Mucosa of descending colon (tissue), 3 donors: ENCODE measurements at regions not wholly inside any gene's neighbourhood (a gene's known extent, or its start where the extent isn't known, plus 50 kb on each side); places are given as distances from the start of the nearest gene placed in this dataset.

ENCODE experiments used
- ATAC-seq: fragments of 200-7000 bp; cut with Tn5 transposase; one replicate; pipeline ENCODE4 v1.9.1; 2020; ENCODE audit warnings: mild to moderate bottlenecking, moderate library complexity
- DNase-seq, 3 donors: peaks; one replicate each; pipeline ENCODE4 v3.0.0-alpha.2; 2020
- H3K36me3 ChIP-seq: fragments of 200-600 bp; one replicate; pipeline ENCODE4 v1.8.0; 2021; ENCODE audit warnings: low read depth, mild to moderate bottlenecking
- H3K4me1 ChIP-seq: fragments of 200-600 bp; one replicate; pipeline ENCODE4 v1.8.0; 2021; ENCODE audit warnings: low read depth, mild to moderate bottlenecking
- H3K4me3 ChIP-seq: fragments of 200-600 bp; one replicate; pipeline ENCODE4 v1.8.0; 2021; ENCODE audit warnings: mild to moderate bottlenecking
- H3K9me3 ChIP-seq: fragments of 200-600 bp; one replicate; pipeline ENCODE4 v1.8.0; 2021; ENCODE audit warnings: mild to moderate bottlenecking
- intact Hi-C, 2 donors: fragments of 100-400 bp; cut with DNase I in 1 of 2; cut with micrococcal nuclease in 1 of 2; formaldehyde crosslinking; loops; one replicate each; pipeline versions ENCODE4 v1.11.0 to v1.11.1; 2022; cut with DNase I, micrococcal nuclease
- TF ChIP-seq, protein P1 (sequence below): fragments of 200-600 bp; IDR thresholded peaks from one replicate; pipeline ENCODE4 v1.8.0; 2022; ENCODE audit warnings: antibody characterized with exemption, mild to moderate bottlenecking
- donor health status: DM: no; HTN: no; CAD: no; lungs with moderate emphysema.
- donor health status: DM: no; HTN: no; CAD: no.
- donor health status: DM: no; HTN: yes; CAD: no.

GRCh38 chr16:85387731-85388295 lies 225.3 kb upstream of the GSE1 start:
- intact Hi-C loops = no loop called here
- ATAC-seq (no peak), DNase-seq (no peak)
- Histone ChIP-seq H3K4me3 (no peak overlapping the region), H3K9me3 (no peaks in the 10 kb centered on the region), H3K36me3 (no peaks in the 10 kb centered on the region), H3K4me1 (peaks cover 5% of the 10 kb centered on the region)
- TF ChIP-seq, protein P1, sequence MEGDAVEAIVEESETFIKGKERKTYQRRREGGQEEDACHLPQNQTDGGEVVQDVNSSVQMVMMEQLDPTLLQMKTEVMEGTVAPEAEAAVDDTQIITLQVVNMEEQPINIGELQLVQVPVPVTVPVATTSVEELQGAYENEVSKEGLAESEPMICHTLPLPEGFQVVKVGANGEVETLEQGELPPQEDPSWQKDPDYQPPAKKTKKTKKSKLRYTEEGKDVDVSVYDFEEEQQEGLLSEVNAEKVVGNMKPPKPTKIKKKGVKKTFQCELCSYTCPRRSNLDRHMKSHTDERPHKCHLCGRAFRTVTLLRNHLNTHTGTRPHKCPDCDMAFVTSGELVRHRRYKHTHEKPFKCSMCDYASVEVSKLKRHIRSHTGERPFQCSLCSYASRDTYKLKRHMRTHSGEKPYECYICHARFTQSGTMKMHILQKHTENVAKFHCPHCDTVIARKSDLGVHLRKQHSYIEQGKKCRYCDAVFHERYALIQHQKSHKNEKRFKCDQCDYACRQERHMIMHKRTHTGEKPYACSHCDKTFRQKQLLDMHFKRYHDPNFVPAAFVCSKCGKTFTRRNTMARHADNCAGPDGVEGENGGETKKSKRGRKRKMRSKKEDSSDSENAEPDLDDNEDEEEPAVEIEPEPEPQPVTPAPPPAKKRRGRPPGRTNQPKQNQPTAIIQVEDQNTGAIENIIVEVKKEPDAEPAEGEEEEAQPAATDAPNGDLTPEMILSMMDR = no peak

DNA sequence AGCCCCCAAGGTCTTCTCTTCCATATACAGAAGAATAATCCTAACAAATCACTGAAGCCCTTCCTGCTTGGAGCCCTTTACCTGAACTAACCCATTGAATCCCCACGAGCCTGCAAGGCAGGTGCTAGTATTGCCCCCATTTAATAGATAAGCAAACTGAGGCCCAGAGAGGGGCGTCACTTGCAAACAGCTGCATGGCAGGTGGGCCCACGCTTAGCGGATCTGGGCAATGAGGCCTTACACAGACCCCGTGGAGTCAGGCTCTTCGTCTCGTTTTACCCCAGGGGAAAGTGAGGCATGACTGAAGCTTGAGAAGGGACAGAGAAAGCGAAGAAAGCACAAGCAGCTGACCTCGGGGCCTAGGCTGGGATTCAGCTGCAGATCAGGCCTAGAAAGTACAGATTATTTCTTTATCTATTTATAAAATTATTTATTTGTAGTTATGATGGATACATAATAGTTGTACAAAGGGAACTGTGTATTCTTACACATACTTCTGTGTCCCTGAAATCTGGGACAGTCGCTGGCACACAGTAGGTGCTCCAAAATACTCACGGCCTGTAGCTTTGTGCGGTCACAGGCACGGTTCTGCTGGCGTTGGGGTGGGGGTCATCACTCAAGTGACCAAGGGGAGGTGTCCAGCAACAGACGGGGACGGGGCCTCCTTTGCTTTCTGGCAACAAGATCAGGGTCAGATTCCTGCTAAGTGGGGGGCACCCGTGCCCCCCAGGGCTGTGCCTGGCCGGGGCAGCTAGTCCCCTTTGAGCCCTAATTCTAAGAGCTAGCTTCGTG lies 223.2 kb upstream of the GSE1 start:
- TF ChIP-seq, protein P1 = no peak
- no peaks in the 10 kb centered on the region for H3K9me3 ChIP-seq
- no peak for ATAC-seq
- H3K4me1 ChIP-seq = peaks cover 8% of the 10 kb centered on the region
- intact Hi-C loops = no loop called here
- DNase-seq = peak in 2 of 3 donors; percentile 4 to 44
- no peak overlapping the region for H3K4me3 ChIP-seq
- H3K36me3 ChIP-seq = no peaks in the 10 kb centered on the region

- peaks cover 14% of the 10 kb centered on the region for H3K4me1 ChIP-seq
- H3K9me3 ChIP-seq = no peaks in the 10 kb centered on the region
- no peak overlapping the region for H3K4me3 ChIP-seq
- intact Hi-C loops = no loop called here
- DNase-seq (peak; percentile 84 to 87 (median 87)), ATAC-seq (peak; percentile 87)
- TF ChIP-seq, protein P1 = no peak
- no peaks in the 10 kb centered on the region for H3K36me3 ChIP-seq
Observed at GRCh38 chr16:85390511-85391174, 222.5 kb upstream of the GSE1 start.

- DNase-seq (peak in 2 of 3 donors; percentile 5 to 36), ATAC-seq (no peak)
- intact Hi-C loops = no loop called here
- TF ChIP-seq, protein P1 = no peak
- Histone ChIP-seq H3K4me3 (no peak overlapping the region), H3K9me3 (no peaks in the 10 kb centered on the region), H3K4me1 (peaks cover 16% of the 10 kb centered on the region), H3K36me3 (no peaks in the 10 kb centered on the region)
Observed at GRCh38 chr16:85391175-85391707, 221.9 kb upstream of the GSE1 start.

- TF ChIP-seq, protein P1 = no peak
- Histone ChIP-seq H3K9me3 (no peaks in the 10 kb centered on the region), H3K4me3 (no peak overlapping the region), H3K4me1 (peaks cover 16% of the 10 kb centered on the region), H3K36me3 (no peaks in the 10 kb centered on the region)
- intact Hi-C loops = no loop called here
- ATAC-seq = no peak
- DNase-seq = peak; percentile 16 to 28 (median 27)
Observed at GRCh38 chr16:85391769-85392583, 221.1 kb upstream of the GSE1 start.
